ENCODE measurements at regions not wholly inside any gene's neighbourhood (a gene's known extent, or its start where the extent isn't known, plus 50 kb on each side); places are given as distances from the start of the nearest gene placed in this dataset.

DNA sequence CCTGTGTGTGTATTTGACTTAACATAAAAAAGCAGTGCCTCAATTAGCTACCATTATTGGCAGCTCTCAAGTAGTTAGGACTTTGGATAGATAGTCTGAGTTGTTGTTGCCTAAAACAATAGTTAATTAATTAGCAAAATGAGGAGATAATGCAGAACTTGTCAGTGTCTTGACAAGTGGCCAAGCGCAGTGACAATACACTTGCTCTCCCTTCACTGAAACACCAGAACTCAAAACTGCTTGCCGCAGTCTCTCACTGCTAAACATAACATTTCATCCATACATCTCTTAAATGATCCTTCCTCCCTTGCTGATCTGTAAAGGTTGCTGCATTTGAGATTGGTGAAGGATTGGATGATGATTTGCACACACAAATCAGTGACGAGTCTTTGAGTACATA, 61.7 kb downstream of the ARHGAP35 start:
- Histone ChIP-seq H3K4me1 (ENCODE audit: control insufficient read depth, insufficient read depth, low read depth, low read length) (peaks cover 10% of the 10 kb centered on the region), H3K36me3 (ENCODE audit: control insufficient read depth in 1 of 2, insufficient read depth in 2 of 2, low read depth in 1 of 2, low read length in 2 of 2) (peaks cover 20 to 53% of the 10 kb centered on the region in 2 experiments)
- 90% methylated on average over 3 of the region's 3 CpGs for WGBS

DNA sequence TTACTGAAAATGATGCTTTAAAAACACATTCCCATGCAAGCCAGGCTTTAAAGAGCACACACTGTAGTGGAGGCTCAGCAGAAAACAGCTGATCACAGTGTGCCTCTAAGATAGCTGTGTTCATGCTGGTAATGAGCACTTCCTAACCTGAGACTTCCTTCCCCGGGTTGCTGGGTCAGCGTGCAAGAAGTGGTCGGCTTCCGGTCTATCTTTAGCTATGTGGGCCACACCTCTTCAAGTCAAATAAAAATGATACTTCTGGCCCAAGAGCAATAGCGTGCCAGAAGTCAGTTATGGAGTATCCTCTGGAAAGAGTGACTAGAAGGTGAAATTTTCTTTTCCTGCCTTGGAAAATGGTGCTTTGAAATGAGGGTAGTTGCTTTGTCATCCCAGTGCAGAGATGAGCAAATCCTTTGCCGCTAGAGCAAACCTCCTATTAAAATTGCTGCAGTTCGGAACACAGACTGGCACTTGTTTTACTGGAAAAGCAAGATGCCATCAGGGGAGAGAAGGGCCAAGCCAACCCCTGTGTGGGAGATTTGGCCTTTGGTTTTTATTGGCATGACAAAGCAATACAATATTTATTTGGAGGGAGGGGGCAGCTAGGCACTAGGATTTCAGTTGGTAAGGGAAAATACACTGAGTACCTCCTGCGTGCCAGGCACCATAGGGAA, 64.2 kb downstream of the ARHGAP35 start:
- no peak for DNase-seq
- Histone ChIP-seq H3K79me1 (replicated peaks; ENCODE audit: low read length, poor library complexity, severe bottlenecking) (peaks cover 33% of the 10 kb centered on the region), H4K91ac (ENCODE audit: low read length) (no peak overlapping the region), H3K9me3 (ENCODE audit: control insufficient read depth, low read length) (no peaks in the 10 kb centered on the region), H2BK12ac (ENCODE audit: low read length in 2 of 2) (no peak overlapping the region), H2BK5ac (ENCODE audit: low read depth, low read length, poor library complexity, severe bottlenecking) (no peak overlapping the region), H3K27ac (ENCODE audit: low read length, poor library complexity, severe bottlenecking) (no peak overlapping the region), H2AFZ (ENCODE audit: low read depth, low read length) (no peak overlapping the region), H3K9ac (ENCODE audit: low read length) (peak overlapping the region; percentile 27), H3K18ac (ENCODE audit: low read depth in 1 of 2, low read length in 2 of 2) (peak overlapping the region in 1 of 2 experiments; percentile 4), H2AK5ac (ENCODE audit: low read length, severe bottlenecking) (no peak overlapping the region), H2BK120ac (ENCODE audit: low read depth, low read length) (no peak overlapping the region), H3K23ac (ENCODE audit: low read length in 2 of 2) (no peak overlapping the region), H3K4me1 (ENCODE audit: control insufficient read depth, insufficient read depth, low read depth, low read length) (peaks cover 7% of the 10 kb centered on the region), H4K8ac (ENCODE audit: low read length) (no peak overlapping the region), H3K4ac (ENCODE audit: low read depth in 1 of 2, low read length in 2 of 2) (peak overlapping the region in 1 of 2 experiments; percentile 13), H2BK15ac (ENCODE audit: low read depth, poor library complexity, severe bottlenecking) (no peak overlapping the region), H3K27me3 (ENCODE audit: control insufficient read depth in 1 of 2, insufficient read depth in 1 of 2, low read length in 2 of 2) (no peaks in the 10 kb centered on the region), H3K36me3 (ENCODE audit: control insufficient read depth in 1 of 2, insufficient read depth in 2 of 2, low read depth in 1 of 2, low read length in 2 of 2) (peaks cover 5 to 36% of the 10 kb centered on the region in 2 experiments), H3K4me2 (ENCODE audit: low read length, poor library complexity, severe bottlenecking) (no peak overlapping the region), H3K4me3 (ENCODE audit: insufficient read depth in 1 of 2, low read depth in 1 of 2, low read length in 2 of 2) (no peak overlapping the region), H3K14ac (ENCODE audit: low read length in 2 of 2) (no peak overlapping the region)
- WGBS = 93% methylated on average over 8 of the region's 8 CpGs

More for the DNA sequence above, 61.7 kb downstream of the ARHGAP35 start:
- H2BK5ac ChIP-seq (ENCODE audit: low read depth, low read length, poor library complexity, severe bottlenecking) = no peak overlapping the region
- no peak overlapping the region for H3K4me3 ChIP-seq (ENCODE audit: insufficient read depth in 1 of 2, low read depth in 1 of 2, low read length in 2 of 2)
- peaks cover 40% of the 10 kb centered on the region for H3K79me1 ChIP-seq (replicated peaks; ENCODE audit: low read length, poor library complexity, severe bottlenecking)
- no peaks in the 10 kb centered on the region for H3K9me3 ChIP-seq (ENCODE audit: control insufficient read depth, low read length)
- no peak overlapping the region for H3K27ac ChIP-seq (ENCODE audit: low read length, poor library complexity, severe bottlenecking)
- H3K4me2 ChIP-seq (ENCODE audit: low read length, poor library complexity, severe bottlenecking) = no peak overlapping the region
- no peak overlapping the region for H4K91ac ChIP-seq (ENCODE audit: low read length)
- no peak overlapping the region for H2BK12ac ChIP-seq (ENCODE audit: low read length in 2 of 2)
- no peak overlapping the region for H2AFZ ChIP-seq (ENCODE audit: low read depth, low read length)
- no peak overlapping the region for H2BK15ac ChIP-seq (ENCODE audit: low read depth, poor library complexity, severe bottlenecking)
- H2BK120ac ChIP-seq (ENCODE audit: low read depth, low read length) = no peak overlapping the region
- H3K23ac ChIP-seq (ENCODE audit: low read length in 2 of 2) = no peak overlapping the region
- no peak overlapping the region for H3K14ac ChIP-seq (ENCODE audit: low read length in 2 of 2)
- H3K27me3 ChIP-seq (ENCODE audit: control insufficient read depth in 1 of 2, insufficient read depth in 1 of 2, low read length in 2 of 2) = no peaks in the 10 kb centered on the region
- no peak overlapping the region for H3K4ac ChIP-seq (ENCODE audit: low read depth in 1 of 2, low read length in 2 of 2)
- DNase-seq = no peak
- no peak overlapping the region for H3K18ac ChIP-seq (ENCODE audit: low read depth in 1 of 2, low read length in 2 of 2)
- H3K9ac ChIP-seq (ENCODE audit: low read length) = no peak overlapping the region
- no peak overlapping the region for H4K8ac ChIP-seq (ENCODE audit: low read length)
- no peak overlapping the region for H2AK5ac ChIP-seq (ENCODE audit: low read length, severe bottlenecking)

DNA sequence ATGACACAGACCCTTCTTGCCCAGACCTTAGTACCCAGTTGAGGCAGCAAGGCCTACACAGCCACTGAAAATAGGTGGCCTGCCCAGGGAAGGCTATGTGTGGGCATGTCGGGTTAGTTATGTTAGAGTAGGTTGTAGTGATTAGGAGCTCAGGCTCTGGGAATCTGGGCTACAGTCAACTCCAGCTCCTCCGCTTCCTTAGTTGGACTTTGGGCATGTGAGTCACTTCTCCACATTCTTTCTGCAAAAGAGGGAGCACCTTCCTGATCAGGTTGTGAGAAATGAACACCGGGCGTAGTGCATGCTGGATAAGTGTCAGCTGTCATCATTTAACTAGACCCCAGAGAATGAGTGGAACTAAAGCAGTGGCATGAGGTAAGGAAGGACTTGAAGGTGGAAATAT, 64.8 kb downstream of the ARHGAP35 start:
- no peak overlapping the region for H2BK15ac ChIP-seq (ENCODE audit: low read depth, poor library complexity, severe bottlenecking)
- peaks cover 7% of the 10 kb centered on the region for H3K4me1 ChIP-seq (ENCODE audit: control insufficient read depth, insufficient read depth, low read depth, low read length)
- no peak overlapping the region for H2BK12ac ChIP-seq (ENCODE audit: low read length in 2 of 2)
- H2BK5ac ChIP-seq (ENCODE audit: low read depth, low read length, poor library complexity, severe bottlenecking) = no peak overlapping the region
- no peak overlapping the region for H3K4me3 ChIP-seq (ENCODE audit: insufficient read depth in 1 of 2, low read depth in 1 of 2, low read length in 2 of 2)
- no peak overlapping the region for H4K8ac ChIP-seq (ENCODE audit: low read length)
- H3K18ac ChIP-seq (ENCODE audit: low read depth in 1 of 2, low read length in 2 of 2) = peak overlapping the region in 1 of 2 experiments; percentile 4
- DNase-seq = no peak
- no peak overlapping the region for H2BK120ac ChIP-seq (ENCODE audit: low read depth, low read length)
- H3K14ac ChIP-seq (ENCODE audit: low read length in 2 of 2) = no peak overlapping the region
- H3K23ac ChIP-seq (ENCODE audit: low read length in 2 of 2) = no peak overlapping the region
- no peaks in the 10 kb centered on the region for H3K9me3 ChIP-seq (ENCODE audit: control insufficient read depth, low read length)
- no peak overlapping the region for H2AFZ ChIP-seq (ENCODE audit: low read depth, low read length)
- no peak overlapping the region for H3K27ac ChIP-seq (ENCODE audit: low read length, poor library complexity, severe bottlenecking)
- H3K4ac ChIP-seq (ENCODE audit: low read depth in 1 of 2, low read length in 2 of 2) = peak overlapping the region in 1 of 2 experiments; percentile 13
- peak overlapping the region; percentile 27 for H3K9ac ChIP-seq (ENCODE audit: low read length)
- no peaks in the 10 kb centered on the region for H3K27me3 ChIP-seq (ENCODE audit: control insufficient read depth in 1 of 2, insufficient read depth in 1 of 2, low read length in 2 of 2)
- WGBS = 90% methylated on average over 4 of the region's 4 CpGs
- H3K79me1 ChIP-seq (replicated peaks; ENCODE audit: low read length, poor library complexity, severe bottlenecking) = peaks cover 32% of the 10 kb centered on the region
- no peak overlapping the region for H3K4me2 ChIP-seq (ENCODE audit: low read length, poor library complexity, severe bottlenecking)
- peaks cover 5 to 31% of the 10 kb centered on the region in 2 experiments for H3K36me3 ChIP-seq (ENCODE audit: control insufficient read depth in 1 of 2, insufficient read depth in 2 of 2, low read depth in 1 of 2, low read length in 2 of 2)
- no peak overlapping the region for H4K91ac ChIP-seq (ENCODE audit: low read length)
- no peak overlapping the region for H2AK5ac ChIP-seq (ENCODE audit: low read length, severe bottlenecking)

GRCh38 chr19:46926170-46927071, 65.6 kb downstream of the ARHGAP35 start:
- DNase-seq = no peak
- 98% methylated on average over 9 of the region's 9 CpGs for WGBS

More at GRCh38 chr19:46926170-46927071, 65.6 kb downstream of the ARHGAP35 start:
- H2BK15ac ChIP-seq (ENCODE audit: low read depth, poor library complexity, severe bottlenecking) = no peak overlapping the region
- no peak overlapping the region for H2BK5ac ChIP-seq (ENCODE audit: low read depth, low read length, poor library complexity, severe bottlenecking)
- H2BK12ac ChIP-seq (ENCODE audit: low read length in 2 of 2) = no peak overlapping the region
- H3K36me3 ChIP-seq (ENCODE audit: control insufficient read depth in 1 of 2, insufficient read depth in 2 of 2, low read depth in 1 of 2, low read length in 2 of 2) = peaks cover 5 to 22% of the 10 kb centered on the region in 2 experiments
- H4K91ac ChIP-seq (ENCODE audit: low read length) = no peak overlapping the region
- no peak overlapping the region for H2AFZ ChIP-seq (ENCODE audit: low read depth, low read length)
- no peak overlapping the region for H3K27ac ChIP-seq (ENCODE audit: low read length, poor library complexity, severe bottlenecking)
- no peak overlapping the region for H3K14ac ChIP-seq (ENCODE audit: low read length in 2 of 2)
- no peak overlapping the region for H3K18ac ChIP-seq (ENCODE audit: low read depth in 1 of 2, low read length in 2 of 2)
- H2BK120ac ChIP-seq (ENCODE audit: low read depth, low read length) = no peak overlapping the region
- H3K27me3 ChIP-seq (ENCODE audit: control insufficient read depth in 1 of 2, insufficient read depth in 1 of 2, low read length in 2 of 2) = no peaks in the 10 kb centered on the region
- no peak overlapping the region for H3K4me2 ChIP-seq (ENCODE audit: low read length, poor library complexity, severe bottlenecking)
- no peak overlapping the region for H3K4me3 ChIP-seq (ENCODE audit: insufficient read depth in 1 of 2, low read depth in 1 of 2, low read length in 2 of 2)
- peaks cover 27% of the 10 kb centered on the region for H3K79me1 ChIP-seq (replicated peaks; ENCODE audit: low read length, poor library complexity, severe bottlenecking)
- H3K23ac ChIP-seq (ENCODE audit: low read length in 2 of 2) = no peak overlapping the region
- no peak overlapping the region for H3K9ac ChIP-seq (ENCODE audit: low read length)
- no peak overlapping the region for H4K8ac ChIP-seq (ENCODE audit: low read length)
- H3K4me1 ChIP-seq (ENCODE audit: control insufficient read depth, insufficient read depth, low read depth, low read length) = peaks cover 7% of the 10 kb centered on the region
- H2AK5ac ChIP-seq (ENCODE audit: low read length, severe bottlenecking) = no peak overlapping the region
- no peaks in the 10 kb centered on the region for H3K9me3 ChIP-seq (ENCODE audit: control insufficient read depth, low read length)
- H3K4ac ChIP-seq (ENCODE audit: low read depth in 1 of 2, low read length in 2 of 2) = no peak overlapping the region

Measured in mesenchymal stem cell (in vitro differentiated cells and primary cell).